Activated naive CD4-positive, alpha-beta T cell (primary cell): ENCODE measurements at regions not wholly inside any gene's neighbourhood (a gene's known extent, or its start where the extent isn't known, plus 50 kb on each side); places are given as distances from the start of the nearest gene placed in this dataset.

Experiments
- DNase-seq, 4 experiments: peaks; one replicate each; lab custom pipeline; 2025; lab: John Stamatoyannopoulos, UW

DNA sequence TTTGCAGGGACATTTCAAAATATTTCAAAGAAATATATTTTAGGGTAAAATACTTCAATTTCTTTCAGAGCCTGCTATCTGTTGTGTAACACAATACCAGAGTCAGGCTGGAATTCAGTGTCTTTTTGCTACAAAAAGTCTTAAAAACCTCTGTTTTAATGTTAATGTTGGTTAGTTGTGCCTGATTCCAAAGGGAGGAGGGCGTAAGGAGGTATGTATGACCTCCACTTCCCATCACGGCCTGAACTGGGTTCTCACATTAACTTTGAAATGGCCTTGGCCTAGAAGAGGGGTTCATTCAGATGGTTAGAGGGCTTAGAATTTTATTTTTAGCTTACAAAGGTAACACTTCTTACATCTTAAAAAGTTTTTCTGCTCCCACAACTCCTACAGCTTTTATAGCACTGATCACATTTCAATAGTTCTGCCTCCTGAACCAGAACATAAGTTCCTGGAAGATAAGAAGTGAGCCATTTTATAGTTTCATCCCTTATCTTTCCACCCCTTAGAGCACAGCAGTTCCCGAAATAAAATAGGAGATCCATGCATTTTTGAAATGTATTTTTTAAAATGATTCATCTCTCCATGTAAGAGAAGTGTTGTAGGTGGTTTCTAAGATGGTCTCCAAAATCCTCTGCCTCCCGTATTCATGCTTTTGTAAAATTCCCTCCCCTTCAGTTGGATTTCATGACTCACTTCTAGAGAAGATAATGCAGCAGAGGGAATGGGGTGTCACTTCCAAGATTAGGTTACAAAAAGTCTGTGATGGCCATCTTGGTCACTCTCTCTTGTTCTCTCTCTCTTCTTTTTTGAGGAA, 543.1 kb upstream of the NECTIN3 start:
- no peak for DNase-seq

DNA sequence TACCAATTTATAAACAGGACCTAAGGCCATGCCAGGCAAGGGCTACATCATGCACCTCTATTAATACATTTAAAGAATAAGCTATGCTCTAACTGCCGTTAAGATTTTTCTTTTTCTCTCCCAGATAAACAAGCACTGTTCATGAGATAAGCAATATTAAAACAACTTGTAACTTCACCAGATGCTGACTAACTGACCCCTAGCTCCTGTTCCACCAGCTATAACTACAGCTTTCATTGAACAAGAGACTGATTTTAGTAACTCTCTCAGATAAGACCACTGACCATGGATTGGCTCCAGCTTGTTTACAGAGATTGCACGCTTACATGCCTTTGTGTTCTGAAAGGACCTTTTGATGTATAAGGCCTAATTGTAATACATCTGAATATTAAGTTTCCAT, 540.7 kb upstream of the NECTIN3 start:
- DNase-seq, result no peak

DNA sequence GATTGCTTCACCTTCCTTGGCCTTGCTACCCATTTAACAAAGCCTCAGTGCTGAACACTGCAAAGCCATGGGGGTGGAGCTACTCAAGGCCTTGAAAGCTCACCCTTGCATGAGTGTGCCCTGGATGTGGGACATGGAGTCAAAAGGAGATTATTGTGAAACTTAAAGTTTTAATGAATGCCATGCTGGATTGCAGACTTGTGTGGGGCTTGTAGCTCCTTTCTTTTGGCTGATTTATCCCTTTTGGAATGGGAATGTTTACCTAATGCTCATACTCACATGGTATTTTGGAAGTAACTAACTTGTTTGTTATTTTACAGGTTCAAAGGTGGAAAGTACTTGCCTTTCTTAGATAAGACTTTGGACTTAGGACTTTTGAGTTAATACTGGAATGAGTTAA, 538.5 kb upstream of the NECTIN3 start:
- DNase-seq, result no peak

DNA sequence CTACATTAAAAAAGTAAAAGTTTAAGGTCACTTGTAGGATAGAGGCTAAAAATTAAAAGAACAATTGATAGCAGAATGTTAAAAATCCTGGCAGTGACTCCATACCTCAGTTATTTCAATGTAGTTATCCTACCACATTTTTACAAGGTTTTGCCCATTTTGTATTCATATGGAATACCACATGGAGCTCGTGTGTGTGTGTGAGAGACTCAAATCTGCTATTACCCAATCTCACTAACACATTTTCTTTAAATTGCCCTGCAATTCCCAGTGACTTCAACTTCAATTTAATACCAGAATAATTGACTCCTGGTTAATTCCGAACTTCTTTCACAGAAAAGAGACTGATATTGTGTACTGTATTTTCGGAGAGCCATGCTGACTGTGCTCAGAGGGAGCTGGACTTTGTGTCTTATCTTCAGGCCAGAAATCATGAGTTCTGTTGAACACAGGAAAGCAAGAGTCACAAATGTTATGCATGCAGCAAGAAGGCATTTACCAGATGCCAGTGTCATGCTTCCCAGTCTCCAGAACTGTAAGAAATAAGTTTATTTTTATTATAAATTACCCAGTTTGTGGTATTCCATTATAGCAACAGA, 529.0 kb upstream of the NECTIN3 start:
- DNase-seq, result no peak

DNA sequence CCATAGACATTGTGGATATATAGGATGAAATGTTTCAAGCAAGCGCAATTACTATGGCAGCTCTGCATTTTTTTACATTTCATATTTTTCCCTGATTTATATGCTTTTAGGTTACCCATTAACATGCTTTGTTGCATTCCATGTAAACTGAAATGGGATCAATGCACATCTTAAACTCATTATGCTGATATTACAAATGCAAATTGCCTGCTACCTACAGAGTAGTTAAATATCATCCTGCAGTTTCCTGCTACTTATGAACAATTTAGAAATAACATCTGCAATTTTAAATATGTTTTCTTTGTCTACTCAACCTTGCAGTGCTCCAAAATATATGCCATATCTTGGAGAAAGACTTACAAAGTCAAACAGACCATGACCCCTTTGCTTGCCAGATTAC, 526.9 kb upstream of the NECTIN3 start:
- no peak for DNase-seq

DNA sequence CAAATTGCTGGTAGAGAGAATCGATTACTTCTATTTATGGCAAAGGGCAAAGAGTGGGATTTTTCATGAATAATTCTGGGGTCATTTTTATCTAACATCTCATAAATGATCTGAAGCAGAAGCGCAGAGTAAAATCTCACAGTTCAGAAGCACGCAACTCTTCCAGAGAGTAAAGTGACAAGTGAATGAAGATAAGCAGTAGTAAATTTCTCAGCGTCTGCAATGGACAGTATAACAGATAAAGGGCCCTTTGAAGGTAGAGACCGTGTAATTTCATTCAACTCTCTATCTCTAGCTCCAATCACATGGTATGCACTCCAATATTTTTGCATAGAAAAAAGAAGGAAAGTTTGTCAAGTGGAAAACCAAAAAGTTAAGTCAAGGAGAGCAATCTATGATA, 521.1 kb upstream of the NECTIN3 start:
- DNase-seq, result no peak

DNA sequence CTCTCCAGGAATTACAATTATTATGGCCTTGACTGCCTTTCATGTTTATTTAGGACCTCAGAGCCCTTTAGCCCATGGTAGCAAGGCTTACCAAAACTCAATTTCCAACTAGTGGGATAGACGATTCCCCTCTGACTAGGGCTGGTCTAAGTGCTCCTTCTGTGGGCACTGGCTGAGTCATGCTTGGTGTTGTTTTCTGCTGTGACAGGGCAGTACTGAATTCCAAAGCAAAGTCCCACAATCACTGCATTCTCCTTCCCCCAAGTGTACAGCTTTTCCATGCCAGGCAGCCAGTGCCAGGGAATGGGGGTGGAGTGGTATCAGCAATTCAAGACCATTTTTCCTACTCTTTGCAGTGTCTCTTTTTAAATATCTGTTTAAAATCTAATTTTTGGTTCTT, 509.0 kb upstream of the NECTIN3 start:
- no peak for DNase-seq

DNA sequence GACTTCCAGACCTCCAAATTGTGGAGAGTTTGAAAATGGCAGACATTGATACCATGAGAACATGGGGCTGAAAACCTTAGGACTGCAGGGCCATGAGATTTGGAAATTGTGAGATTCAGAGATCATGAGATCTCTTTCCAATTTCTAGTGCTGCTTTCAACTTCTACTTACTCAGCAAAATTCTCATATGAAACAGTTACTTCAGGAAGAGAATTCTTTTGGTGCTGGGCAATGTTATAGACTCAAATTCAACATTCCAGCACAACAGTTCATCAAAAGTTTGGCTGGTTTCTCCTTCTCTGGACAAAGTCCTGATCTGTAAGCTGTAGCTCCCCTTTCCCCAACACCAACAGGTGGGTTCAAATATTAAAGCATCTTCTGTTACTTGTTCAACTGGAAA, 506.9 kb upstream of the NECTIN3 start:
- no peak for DNase-seq

DNA sequence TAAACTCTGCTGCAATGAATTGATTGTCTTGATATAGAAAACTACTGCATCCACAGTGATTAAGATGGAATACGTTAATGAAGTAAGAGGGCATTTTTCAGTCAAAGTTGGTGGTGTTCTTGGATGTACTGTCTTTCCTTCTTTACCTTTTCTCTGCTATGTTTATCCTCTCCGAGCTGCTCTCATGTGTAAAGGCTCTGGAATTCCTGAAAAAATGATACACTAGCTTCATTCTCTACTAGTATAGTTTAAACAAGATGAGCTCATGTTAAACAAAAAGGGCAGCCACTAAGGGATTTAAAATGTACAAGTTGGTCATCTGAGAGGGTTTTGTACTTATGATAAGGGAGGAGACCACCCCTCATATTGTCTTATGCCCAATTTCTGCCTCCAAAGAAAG, 504.6 kb upstream of the NECTIN3 start:
- DNase-seq, result no peak

DNA sequence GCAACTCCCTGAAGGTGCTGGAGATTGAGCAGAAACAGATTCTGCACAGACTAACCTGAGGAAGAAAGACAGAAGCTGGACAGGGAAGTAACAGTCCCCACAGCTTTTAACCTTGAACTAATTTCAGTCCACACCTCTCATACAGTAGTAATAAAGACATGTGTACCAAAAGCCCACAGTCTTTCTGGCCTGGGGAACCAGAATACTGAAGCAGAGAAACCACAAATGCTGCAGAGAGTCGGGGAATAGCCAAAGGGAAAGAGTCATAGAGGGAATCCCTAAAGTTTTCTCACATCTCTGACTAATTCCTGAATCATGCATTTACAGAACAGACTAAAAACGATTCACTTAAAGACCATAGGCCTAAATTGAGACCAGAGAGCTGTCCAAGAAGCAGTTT, 503.4 kb upstream of the NECTIN3 start:
- no peak for DNase-seq

DNA sequence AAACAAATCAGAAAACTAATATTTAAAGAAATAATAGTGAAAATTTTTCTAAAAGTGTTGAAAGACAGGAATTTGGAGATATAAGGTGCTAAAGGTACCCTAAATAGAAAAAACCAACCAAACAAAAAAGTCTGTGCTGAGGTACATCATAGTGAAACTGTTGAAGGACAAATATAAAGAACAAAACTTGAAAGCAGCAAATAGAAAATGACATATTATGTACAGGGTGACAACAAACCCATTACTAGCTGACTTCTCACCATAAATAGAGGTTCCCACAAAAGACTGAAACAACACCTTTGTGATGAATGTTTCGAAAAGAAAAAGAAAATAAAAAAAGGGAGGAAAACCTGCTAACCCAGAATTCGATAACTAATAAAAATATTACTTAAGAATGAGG, 502.5 kb upstream of the NECTIN3 start:
- no peak for DNase-seq

DNA sequence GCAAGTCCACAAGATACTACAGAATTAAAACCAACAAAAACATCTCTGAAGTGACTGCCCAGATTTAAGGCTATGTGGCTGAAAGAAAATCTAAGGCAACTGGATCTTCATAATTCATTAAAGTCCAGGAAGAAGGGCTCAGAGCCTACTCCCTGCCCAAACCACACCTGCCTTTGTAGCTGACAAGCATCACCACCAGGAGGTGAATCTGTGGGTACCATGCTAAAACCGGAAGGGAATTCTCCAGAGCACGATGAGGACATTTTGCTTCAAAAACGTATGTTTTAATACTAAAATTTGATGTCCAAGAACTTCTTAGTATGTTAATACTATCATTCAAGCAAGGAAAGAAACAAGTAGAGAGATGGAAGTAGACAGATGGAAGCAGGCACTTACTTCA, 495.9 kb upstream of the NECTIN3 start:
- DNase-seq, result no peak

DNA sequence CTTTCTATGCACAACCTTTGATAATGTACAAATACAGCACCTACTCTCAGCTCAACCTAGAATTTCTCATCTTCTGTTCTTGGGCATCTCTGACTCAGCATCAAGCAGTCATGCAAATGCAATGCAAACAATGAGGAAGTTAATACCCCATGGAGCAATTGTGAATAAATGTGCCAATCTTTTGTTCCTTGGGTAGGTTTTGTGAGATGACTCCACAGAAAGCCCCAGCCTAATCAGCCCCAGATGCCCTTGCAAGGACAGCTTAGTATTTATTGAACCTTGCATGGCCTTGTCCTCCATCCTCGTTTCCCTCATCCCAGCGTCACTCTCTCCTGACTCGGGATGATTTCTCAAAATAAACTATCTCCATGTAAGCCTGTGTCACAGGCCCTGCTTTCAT, 494.7 kb upstream of the NECTIN3 start:
- DNase-seq, result no peak

DNA sequence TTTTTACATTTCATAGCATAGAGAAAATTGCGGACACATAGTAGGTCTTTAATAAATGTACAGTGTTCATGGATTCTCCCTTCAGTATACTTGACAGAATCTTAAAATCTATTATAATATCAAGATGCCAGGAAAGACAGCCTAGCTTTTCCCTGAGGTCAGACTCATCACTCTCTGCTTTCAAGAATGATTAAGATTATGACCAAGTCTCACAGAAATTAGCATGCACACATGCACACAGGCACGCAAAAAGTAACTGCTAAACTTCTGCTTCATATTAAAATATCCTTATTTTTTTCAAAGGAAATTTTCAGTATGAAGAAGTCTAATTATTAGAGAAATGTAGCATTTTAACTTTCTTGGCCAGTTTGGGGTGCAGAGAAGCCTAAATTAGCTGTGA, 493.8 kb upstream of the NECTIN3 start:
- DNase-seq, result no peak

DNA sequence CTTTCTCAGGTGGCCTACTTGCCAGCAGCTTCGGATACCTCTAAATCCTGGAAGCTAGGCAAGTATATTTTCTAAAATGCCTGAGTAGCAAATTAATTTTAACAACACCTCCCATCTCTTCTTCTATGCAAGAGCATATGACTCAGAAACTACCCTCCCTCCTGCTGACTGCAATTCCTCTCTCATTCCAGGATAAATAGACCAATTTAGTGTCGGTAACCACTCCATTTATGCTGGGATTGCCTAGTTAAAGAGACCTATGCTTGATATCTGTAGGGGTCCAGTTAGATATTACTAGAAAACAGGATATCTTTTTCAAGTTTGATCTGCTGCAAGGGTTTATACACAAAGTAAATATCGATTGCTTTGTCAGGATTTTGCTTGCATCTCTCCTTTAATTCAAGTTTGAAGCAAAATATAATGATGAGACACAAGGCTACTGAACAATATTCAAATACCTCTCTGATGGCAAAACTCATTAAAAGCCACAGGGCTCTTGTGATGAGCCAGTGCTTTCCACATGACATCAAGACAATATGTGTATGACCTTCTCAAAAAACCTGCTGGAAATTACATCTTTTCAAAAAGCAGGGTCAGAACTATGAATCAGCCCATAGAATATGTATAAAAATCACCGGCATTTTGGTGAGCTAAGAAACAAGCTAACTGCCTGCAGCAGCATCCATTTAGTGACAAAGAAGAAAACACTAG, 491.6 kb upstream of the NECTIN3 start:
- DNase-seq, result no peak

DNA sequence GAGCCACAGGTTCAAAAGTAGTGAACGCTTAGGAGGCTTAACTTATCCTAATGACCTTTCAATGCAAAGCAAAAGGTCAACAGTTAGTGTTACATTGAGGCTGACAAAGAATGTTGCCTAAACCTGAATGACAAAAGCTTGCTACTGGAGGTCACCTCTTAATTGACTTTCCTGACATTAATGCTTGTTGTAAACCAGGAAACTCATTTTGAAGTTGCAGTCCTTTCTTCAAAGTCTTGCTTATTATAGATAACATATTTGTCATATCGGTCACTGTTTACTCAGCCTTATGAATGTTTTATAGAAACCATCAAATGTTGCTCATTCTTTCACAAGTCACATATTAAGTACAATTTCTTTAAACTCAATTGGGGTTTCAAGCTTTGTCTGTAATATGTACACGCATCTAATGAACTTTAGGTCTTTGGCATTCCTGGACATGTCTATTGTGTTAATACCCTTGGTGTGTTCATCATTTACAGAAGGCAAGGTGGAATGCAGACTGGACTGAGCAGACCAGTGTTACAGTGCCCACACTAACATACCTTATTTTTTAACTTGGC, 488.2 kb upstream of the NECTIN3 start:
- no peak for DNase-seq

DNA sequence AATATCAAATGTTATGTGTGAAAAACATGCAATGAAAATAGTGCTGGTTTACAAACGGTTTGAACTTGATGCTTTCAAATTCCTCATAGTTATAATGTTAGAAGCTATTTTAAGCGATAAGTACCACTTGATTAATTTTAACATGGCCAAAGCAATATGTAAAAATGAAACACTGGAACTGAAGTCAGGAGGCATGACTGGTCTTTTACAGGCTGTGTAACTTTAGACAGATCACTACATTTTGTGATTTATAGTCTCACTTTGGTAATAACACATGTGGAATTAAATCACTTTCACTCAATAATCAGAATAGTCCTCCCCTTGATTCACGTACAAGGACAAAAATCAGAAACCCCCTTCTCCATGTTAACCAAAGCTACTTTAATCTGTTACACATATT, 482.7 kb upstream of the NECTIN3 start:
- no peak for DNase-seq

DNA sequence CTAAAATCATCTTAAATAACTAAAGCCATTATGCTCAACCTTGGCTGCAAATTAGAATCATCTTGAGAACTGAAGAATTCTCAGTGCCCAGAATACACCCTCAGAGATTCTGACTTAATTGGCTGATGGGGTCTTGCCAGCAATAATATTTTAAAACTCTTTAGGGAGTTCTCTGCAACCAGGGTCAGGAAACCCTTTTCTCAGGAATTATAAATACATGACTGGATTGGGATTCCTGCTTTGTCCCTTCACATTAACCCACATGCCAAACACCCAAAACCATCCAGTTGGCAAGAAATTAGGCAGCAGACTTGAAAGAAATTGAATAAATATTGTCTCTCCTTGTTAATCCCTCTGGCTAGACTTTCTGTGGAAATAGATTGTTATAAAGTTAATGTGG, 482.3 kb upstream of the NECTIN3 start:
- DNase-seq, result no peak

DNA sequence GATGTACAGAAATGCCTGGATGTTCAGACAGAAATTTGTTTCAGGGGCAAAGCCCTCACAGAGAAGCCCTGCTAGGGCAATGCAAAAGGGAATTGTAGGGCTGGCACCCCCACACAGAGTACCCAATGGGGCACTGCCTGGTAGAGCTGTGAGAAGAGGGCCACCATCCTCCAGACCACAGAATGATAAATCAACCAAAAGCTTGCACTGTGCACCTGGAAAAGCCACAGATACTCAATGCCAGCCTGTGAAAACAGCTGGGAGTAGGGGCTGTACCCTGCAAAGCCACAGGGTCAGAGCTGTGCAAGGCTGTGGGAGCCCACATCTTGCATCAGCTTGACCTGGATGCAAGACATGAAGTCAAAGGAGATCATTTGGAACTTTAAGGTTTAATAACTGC, 477.9 kb upstream of the NECTIN3 start:
- DNase-seq, result no peak

DNA sequence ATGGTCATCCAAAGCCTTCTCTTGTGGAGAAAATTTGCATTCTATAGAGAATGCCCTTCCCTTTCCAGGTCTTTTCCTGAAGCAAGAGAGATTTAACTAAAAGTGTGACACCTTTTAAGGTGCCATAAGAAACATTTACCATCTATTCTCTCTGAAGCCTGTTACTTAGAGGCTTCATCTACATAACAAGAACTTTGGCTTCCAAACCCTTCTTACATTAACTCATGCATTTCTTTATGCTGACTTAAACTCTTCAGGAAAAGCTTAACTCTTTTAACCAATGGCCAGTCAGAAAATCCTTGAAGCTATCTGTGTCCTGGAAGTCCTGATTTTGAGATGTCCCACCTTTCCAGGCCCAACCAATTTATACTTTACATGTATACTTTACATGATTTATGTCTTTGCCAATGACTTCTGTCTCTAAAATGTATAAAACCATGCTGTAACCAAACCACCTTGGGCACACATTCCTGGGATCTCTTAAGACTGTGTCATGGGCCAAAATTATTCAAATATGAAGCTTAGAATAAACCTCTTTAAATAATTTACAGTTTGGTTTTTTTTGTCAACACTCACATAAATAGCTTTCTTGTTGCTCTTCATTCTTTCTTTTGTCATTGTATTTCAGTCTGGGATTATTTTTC, 472.6 kb upstream of the NECTIN3 start:
- DNase-seq, result no peak

DNA sequence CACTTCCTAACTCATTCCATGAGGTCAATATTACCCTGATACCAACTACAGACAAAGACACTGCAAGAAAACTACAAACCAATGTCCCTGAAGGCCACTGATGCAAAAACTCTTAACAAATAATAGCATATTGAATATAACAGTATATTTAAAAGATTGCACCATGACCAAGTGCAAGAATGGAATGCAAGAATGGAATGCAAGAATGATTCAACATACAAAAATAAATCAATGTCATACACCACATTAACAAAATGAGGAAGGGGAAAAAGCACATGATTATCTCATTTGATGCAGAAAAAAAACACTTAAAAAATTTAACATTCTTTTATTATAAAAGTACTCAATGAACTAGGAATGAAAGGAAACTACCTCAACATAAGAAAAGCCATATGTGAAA, 463.1 kb upstream of the NECTIN3 start:
- no peak for DNase-seq

DNA sequence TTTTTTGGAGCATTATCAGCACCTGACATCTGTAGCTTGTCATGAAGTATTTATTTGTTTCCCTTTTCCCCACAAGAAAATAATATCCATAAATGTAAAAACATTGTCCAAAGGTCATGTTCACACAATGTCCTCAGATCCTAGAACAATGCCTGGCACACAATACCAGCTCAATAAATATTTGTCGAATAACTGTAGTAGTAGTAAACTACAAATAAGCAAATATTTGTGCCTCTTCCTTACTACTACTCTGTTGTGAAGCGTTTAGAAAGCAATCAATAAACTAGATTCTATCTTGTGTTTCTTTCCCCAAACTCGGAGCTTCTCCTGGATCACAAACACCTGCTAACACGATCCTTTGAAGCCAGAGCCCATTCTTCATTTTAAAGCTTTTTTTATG, 459.6 kb upstream of the NECTIN3 start:
- DNase-seq, result no peak

DNA sequence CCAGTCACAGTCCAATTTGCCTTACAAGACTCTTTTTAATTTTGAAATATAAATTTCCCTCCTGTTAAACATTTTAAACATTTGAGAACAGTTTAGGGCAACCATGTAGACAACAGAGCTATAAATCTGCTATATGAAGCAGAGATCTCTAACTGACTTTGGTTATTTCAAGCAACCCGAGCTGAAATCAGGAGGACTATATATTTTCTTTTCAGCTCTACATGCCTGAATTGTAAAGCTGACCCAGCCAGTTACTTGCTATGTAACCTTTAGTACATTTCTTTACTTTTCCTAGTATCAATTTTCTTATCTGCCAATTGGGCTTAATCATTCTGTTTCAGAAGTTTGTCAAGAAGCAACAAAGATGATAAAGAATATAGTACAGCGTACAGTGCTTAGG, 457.4 kb upstream of the NECTIN3 start:
- DNase-seq, result no peak
